Fibroblast of skin of right biceps (primary cell): ENCODE measurements at regions not wholly inside any gene's neighbourhood (a gene's known extent, or its start where the extent isn't known, plus 50 kb on each side); places are given as distances from the start of the nearest gene placed in this dataset.
"Not testable (repeated sequence)": the region's sequence is repeated elsewhere in the genome, so short reads cannot be mapped to it uniquely, and the experiment has no call there.

Source experiments
- DNase-seq: peaks from one replicate; pipeline ENCODE4 v3.0.0-alpha.2; 2013

GRCh38 chr4:40681600-40681999 lies 51.9 kb upstream of the RBM47 start:
- no peak for DNase-seq

- no peak for DNase-seq
Observed at GRCh38 chr4:40682290-40683101, 52.8 kb upstream of the RBM47 start.

- peak; percentile 12 for DNase-seq
Observed at GRCh38 chr4:40683536-40684145, 54.0 kb upstream of the RBM47 start.

- DNase-seq, result no peak
Observed at GRCh38 chr4:40684404-40684803, 54.7 kb upstream of the RBM47 start.

GRCh38 chr4:40685300-40685699 lies 55.6 kb upstream of the RBM47 start:
- peak; percentile 90 for DNase-seq

GRCh38 chr4:40686081-40686913 lies 56.6 kb upstream of the RBM47 start:
- DNase-seq, result no peak

GRCh38 chr4:40687676-40688389 lies 58.2 kb upstream of the RBM47 start:
- no peak for DNase-seq

GRCh38 chr4:40688446-40689095 lies 58.9 kb upstream of the RBM47 start:
- DNase-seq, result no peak

- DNase-seq, result no peak
Observed at GRCh38 chr4:40693946-40694345, 55.8 kb upstream of the NSUN7 start.

GRCh38 chr4:40697476-40697875 lies 52.3 kb upstream of the NSUN7 start:
- DNase-seq, result not testable (repeated sequence)

GRCh38 chr4:40698733-40699132 lies 51.0 kb upstream of the NSUN7 start:
- DNase-seq, result no peak

GRCh38 chr4:40699648-40700047 lies 50.1 kb upstream of the NSUN7 start:
- DNase-seq, result peak; percentile 83
